Putamen (tissue), 1 donor: ENCODE measurements at regions not wholly inside any gene's neighbourhood (a gene's known extent, or its start where the extent isn't known, plus 50 kb on each side); places are given as distances from the start of the nearest gene placed in this dataset.
A peak's percentile ranks its signal among the peaks of the same experiment; 100 is the strongest.
"Not testable (repeated sequence)": the region's sequence is repeated elsewhere in the genome, so short reads cannot be mapped to it uniquely, and the experiment has no call there.

ENCODE experiments used
- DNase-seq: peaks from one replicate; pipeline ENCODE4 v3.0.0-alpha.2; 2016; ENCODE audit warnings: low spot score

DNA sequence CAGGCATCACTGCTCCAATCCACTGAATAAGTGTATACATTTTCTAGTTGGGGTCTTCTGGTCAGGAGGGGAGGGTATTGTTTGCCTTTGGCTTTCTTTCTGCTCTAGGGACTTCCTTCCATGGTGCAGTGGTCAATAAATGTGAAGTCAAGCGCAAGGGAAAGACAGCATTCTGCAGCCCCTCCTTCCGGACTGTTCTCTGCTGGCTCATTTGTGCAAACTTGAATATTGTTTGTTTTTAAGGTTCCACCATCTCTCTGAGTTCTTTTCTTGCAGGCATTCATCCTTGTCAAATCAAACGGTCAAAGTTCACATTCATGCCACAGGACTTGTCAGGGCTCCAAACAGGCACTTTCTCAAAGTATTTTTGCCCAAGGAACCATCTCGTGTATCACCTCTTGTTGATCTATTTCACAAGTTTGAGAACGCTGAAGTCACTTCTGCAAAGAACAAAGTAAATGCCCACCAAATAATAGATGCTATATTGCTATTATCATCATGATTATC is 205.6 kb upstream of the KAZN start:
- DNase-seq: no peak

DNA sequence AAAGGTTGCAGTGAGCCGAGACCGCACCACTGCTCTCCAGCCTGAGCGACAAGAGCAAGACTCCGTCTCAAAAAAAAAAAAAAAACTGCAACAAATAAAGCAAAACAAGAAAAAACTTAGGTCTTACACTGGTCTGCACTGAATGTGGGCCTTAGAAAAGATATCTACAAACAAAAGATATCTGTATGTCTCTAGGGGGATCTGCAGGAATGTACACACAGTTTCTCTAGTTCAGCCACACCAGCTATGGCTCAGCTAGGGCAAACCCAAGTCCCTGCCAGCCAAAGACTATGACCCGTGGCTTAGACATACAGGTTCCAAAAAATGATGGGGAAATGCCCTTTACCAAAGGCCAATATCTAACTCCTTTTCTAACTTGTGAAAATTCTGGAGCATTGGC is 202.4 kb upstream of the KAZN start:
- no peak for DNase-seq

DNA sequence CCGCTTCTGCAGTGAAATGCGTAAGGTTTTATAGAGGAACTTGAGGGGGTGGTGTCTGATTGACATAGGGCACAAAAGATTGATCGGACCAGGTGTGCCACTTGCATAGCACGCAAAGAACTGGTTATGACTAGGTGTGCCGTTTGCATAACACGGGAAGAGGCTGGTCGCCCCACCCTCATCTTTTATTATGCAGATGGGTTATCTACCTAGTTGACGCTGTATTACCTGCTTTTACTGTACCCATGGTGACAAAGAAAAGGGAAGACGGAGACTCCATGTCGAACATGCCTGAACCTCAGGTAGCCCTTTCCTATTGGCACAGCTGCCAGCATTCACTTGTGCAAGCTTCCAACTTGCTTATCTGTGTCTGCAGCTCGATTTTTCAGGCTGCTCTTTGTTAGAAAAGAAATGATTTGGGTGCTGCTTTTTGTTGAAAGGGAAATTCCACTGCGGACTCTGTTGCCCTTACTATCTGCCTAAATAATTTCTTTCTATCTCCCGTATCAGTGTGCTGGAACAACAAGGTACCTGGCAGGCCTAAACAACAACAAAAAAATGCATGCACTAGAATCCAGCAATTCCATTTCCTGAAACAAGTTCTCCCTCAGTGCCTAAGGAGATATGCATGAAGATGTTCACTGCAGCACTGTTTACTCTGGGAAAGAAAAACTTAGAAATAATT is 194.4 kb upstream of the KAZN start:
- DNase-seq: no peak

DNA sequence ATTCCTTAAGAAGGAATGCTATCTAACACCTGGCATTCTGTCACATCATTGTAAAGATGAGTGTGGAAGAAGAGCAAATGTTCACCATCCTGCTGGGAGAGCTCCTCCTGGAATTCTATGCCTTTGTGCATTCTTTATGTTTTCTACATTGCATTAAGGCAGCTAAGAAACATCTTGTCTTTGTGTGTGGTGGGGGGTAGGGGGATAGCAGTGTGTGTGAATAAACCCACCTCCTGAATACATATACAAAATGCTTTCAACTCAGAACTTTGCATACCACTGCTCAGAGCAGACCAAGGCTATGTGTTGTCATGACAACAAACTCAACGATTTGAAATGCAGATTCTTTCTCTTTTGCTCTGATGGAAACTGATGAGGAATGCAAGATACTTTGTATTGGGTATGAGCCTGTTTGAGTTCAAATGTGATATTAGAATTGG is 193.6 kb upstream of the KAZN start:
- DNase-seq: no peak

DNA sequence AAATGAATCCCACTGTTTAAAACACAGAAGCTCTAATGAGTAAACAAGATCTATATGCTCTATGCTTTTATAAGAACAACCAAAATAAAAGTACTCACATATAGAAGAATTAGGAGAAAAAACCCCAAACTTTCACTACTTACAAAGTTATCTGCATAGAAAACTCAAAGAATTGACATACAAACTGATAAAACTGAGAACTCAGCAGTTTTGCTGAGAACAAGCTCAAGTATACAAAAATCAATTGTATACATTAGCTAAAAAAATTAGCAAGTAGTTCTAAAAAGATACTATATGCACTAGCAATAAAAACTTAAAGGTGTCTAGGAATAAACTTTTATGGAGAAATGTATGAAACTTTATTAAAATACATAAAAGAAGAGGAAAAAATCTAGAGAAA is 186.2 kb upstream of the KAZN start:
- DNase-seq: no peak

DNA sequence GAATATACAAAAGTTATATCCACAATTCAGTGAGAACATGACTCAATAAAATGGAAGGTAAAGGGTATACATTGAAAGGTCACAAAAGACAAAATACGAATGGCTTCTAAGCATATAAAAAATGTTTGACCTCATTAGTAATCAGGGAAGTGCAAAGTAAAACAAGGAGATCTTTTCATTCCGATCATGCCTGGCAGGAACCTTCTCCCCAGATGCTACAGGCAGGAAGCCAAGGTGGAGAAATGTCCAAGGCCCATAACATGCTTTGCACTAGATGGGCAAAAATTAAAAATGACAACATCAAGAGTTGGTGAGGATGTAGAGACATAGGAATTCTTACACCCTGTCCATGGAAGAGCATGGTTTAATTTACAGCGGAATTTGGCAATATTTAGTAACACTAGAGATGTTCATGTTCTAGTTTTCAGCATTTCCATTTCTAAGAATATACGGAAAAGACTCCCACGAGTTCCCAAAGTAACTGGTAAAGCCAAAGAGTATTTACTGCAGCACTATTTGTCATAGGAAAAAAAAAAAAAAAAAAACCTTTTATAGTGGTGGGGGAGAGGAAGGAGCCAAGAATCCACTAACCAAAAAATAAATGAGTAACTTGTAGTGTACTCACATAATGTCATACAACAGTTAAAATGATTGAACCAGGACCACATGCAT is 184.5 kb upstream of the KAZN start:
- peak; percentile 75 for DNase-seq

DNA sequence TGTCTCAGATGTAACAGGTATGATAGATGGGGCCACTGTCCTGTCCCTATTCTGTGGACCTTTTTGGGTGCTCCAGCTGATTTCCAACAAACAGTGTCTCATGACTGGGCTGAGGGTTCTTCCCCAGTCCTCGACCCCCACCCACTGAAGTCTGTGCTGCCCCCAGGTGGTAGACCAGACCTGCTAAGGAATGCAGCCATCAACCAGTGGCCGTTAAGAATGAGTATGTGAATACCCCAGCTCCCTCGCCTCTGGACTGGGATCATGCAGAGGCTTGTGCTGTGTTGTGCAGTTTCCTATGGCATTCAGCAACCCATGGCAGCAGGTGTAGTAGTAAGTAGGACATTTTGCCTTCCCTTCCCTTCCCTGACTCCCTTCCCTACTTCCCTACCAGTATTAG is 183.1 kb upstream of the KAZN start:
- DNase-seq: no peak

DNA sequence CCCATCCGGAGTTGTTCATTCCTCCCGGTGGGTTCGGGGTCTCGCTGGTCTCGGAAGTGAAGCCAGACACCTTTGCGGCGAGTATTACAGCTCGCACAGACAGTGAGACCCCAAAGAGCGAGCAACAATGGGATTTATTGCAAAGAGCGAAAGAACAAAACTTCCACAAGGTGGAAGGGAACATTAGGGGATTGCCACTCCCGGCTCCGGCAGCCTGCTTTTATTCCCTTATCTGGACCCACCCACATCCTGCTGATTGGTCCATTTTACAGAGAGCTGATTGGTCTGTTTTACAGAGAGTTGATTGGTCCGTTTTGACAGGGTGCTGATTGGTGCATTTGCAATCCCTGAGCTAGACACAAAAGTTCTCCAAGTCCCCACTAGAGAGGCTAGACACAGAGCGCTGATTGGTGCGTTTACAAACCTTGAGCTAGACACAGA is 178.7 kb upstream of the KAZN start:
- not testable (repeated sequence) for DNase-seq

DNA sequence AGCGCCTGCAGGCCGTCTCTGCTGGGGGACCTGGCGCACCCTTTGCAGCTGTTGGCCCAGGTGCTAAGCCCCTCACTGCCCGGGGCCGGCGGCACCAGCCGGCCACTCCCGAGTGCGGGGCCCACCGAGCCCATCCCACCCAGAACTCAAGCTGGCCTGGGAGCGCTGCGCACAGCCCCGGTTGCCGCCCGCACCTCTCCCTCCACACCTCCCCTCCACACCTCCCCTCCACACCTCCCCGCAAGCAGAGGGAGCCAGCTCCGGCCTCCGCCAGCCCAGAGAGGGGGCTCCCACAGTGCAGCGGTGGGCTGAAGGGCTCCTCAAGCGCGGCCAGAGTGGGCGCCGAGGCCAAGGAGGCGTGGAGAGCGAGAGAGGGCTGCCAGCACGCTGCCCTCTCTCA is 177.8 kb upstream of the KAZN start:
- DNase-seq: no peak

DNA sequence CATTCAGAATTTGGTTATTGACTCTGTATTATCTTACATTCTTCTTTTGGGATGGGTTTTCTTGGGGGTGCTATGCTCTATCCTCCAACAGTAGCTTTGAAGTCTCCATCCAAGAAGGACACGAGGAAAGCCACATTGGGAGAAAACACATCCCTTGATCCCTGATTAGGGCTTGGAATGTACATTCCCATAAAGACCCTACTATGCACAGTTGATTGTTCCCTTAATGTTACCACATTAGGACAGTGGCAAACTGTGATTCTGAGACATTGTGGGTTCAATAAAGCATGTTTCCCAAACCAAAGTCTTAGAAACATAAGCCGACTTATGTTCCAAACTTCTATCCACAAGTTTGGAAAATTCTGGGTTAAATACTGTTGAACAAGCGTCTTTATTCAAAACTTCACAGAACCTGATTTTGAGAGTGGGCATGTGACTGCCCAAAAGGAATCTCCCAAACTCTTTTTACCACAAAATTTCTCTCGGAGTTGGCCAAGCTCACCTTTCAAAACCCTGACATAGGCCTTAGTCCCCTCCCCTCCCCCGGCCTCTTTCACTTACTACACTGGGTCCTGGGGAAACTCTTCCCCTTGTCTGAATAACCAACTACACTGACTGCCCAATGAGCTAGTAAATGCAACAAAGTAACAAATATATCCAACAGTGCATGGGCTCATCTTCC is 177.0 kb upstream of the KAZN start:
- DNase-seq: no peak

DNA sequence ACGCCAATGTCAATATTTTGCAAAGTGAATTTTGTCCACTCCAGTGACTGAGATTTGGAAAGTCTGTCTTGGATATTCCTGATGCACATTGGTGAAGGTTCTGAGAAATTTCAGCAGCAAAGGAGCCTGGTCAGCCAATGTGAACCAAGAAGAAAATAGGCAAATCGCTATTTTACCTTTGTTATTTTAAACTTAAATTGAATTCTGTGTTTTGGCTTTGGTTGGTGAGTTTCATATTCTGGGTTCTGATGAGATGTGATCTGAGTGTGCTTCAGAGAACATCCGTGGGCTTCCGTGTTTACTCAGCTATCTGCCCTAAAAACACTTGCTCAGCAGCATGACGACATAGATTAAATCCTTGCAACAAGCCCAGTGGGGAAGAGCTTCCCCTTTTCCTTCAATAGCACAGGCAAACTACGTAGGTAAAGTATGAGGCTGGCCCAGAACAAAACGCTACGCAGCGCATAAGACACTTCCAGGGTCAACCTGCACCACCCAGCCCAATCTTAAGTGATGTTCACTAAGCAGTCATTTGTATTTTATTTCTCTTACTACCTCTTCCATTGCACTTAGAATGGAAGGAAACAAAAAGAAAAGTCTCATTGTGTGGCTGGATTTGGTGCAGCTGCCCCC is 176.4 kb upstream of the KAZN start:
- no peak for DNase-seq

DNA sequence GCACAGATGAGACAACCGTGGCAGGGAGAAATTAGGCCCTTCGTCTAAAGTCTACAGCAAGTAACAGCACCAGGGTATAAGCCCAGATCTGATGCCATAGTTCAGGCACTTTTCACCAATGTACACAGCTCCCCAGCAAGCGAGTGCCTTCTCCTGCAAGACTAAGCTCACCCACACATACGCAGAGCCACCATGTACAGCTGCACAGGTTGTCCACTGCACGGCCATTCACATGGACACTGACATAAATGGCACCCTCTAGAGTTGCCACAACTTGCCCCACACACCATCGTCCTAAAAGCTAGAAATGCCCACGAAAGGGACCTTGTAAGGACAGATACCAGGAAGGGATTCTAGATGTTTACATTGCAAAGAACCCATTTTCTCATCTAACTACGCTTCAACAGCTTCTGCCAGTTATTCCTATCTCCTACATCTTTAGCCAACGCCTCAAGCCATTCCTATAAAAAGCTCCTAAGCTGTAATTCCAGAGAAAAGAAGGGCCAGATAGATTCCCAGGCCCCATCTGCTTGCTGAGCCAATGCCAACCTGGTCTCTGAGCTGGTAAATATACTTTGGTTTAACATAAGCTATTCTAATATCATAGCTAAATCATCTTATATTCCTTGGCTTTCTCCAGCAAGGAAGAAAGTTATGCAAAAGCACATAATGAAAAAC is 174.0 kb upstream of the KAZN start:
- no peak for DNase-seq

DNA sequence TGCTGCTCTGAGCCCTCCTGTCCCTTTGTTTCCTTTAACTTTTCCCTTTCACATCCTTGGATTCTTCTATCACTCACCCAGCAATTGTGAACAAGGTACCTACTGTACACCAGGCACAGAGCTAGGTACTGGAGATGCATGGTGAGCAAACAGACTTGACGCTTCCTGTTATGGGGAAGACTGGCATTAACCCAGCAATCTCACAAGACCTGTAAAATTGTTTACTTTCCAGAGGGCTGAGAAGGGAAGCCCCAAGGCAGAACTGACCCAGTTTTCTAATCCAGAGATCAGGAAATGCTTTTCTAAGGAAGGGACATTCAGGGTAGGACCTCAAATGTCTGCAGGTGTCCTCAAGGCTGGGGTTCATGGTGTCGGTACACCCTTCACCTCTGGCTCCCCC is 171.6 kb upstream of the KAZN start:
- DNase-seq: no peak

DNA sequence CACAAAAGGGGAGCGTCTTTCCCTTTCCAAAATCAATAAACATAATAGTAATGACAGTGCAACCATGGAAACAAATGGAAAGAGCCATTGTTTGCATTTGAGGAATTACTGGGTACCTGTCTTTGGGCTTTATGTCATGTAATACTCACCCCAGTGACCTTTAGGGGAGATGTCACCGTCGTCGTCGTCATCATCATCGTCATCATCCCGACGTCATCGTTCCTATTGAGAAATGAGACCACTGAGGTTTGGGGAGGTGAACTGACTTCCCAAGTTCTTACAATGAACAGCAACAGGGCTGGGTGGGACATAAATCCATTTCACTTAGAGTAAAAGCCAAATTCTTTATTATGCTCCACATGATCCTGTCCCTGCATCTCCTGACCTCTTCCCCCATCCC is 168.9 kb upstream of the KAZN start:
- DNase-seq: no peak

DNA sequence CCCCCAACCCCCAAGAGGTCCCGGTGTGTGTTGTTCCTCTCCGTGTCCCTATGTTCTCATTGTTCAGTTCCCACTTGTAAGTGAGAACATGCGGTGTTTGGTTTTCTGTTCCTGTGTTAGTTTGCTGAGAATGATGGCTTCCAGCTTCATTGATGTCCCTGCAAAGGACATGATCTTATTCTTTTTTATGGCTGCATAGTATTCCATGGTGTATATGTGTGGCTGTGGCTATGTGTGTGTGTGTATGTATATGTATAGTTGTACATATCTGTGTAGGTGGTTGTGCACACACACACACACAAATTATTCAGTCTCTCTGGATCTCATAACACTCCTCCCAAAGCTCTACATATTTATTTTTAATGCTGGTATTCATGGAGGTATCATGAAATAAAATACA is 165.8 kb upstream of the KAZN start:
- not testable (repeated sequence) for DNase-seq

DNA sequence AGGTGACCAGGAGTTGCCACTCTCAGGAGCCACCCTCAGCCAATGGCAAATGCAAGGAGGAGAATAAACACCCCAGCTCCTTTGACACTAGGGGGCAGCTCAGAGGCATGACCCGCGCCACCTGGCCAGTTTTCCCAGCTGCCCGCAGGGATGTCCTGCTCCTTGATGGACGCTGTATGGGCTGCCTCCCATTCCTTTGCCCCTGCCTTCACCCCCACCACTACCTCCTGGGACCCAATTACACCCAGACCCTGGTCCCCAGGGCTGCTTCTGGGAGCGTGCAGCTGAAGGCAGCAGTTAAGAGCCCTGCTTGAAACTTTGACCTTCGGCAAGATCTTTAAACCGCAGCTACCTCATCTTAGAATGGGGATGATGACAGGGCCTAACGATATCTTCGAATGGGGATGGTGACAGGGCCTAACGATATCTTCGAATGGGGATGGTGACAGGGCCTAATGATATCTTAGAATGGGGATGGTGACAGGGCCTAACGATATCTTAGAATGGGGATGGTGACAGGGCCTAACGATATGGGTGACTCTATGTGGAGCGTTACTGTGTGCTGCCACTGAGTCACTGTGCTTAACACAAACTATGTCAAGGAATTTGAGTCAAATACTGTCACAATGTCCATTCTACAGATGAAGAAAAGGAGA is 163.0 kb upstream of the KAZN start:
- no peak for DNase-seq

DNA sequence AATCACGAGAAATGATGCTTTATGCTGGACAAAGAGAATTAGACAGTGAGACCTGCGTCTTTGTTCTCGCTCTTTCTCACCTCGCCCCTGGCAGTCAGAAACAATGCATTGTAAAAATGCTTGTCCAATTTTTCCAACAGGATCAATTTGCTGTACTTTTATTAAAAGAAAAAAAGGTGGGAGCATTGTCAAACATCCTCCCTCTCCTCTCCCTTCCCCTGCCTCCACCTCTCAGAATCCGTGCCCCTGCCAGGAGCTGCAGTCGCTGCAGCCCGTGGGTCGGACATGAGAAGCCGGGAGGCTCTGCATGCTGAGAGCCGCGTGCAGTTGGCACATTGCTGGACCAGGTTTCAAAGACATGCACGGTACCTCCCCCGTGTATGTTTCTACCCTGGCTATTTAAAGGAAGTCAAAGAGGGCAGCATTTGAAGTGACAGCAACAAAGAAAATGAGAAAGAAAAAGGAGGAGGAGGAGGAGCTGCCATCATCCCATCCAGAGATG is 161.0 kb upstream of the KAZN start:
- peak; percentile 75 for DNase-seq

DNA sequence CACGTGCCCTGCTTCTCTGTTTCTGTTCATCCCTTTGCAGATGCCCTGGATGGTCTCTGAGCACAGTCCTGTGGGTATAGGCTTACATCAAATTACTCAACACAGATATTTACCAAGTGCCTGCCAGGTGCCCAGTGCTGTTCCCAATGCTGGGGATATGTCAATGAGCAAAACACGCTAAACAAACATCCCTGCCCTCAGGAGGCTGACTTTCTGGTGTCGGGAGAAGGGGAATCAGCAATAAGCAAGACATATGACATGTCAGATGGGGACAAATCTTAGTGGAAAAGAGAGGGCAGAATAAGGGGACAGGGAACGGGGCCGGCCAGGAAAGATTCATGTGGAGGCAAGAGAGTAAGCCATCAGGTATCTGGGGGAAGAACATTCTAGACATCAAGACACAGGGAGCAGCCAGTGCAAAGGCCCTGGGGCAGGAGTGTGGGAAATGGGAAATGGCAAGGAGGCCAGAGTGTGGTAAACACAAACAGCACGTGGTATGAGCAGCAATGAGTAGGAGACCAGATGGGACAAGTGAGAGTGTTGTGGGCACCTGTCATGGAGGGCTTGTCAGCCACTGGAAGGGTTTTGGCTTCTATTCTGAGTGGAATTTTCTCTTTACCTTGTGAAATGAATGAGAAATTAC is 160.2 kb upstream of the KAZN start:
- no peak for DNase-seq

DNA sequence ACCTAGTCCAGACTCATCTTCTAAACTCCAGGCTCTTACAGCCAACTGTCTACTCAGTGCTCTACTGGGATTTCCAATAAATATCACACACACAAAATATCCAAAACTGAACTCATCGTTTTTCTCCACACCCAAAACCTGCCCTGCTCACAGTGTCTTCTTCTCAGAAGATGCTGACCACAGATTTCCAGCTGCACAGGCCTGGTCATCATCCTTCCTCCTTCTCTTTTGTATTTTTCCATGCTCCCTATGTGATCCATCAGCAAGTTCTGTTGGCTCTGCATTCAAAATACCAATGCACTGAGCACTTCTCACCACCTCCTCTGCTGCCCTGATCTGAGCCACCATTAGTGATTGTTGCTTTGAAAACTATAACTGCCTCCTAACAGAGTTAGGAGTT is 159.5 kb upstream of the KAZN start:
- no peak for DNase-seq

DNA sequence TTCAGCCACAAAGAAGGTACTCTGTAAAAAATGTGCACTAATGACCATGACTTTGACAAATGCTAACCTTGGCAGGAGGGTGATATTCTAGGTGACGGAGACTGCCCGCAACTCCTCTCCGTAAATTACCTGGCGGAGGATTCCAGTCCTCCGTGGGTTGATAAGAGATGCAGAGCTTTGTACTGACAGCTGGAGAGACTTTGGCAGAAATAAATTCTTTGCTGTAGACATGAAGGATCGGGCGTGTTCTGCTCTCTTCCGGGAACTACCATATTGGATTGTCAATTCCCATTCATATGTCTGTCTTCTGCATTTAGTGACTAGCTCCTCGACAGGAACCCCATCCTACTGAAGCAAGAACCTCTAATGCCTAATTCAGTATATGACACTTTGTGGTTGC is 158.3 kb upstream of the KAZN start:
- DNase-seq: peak; percentile 22

DNA sequence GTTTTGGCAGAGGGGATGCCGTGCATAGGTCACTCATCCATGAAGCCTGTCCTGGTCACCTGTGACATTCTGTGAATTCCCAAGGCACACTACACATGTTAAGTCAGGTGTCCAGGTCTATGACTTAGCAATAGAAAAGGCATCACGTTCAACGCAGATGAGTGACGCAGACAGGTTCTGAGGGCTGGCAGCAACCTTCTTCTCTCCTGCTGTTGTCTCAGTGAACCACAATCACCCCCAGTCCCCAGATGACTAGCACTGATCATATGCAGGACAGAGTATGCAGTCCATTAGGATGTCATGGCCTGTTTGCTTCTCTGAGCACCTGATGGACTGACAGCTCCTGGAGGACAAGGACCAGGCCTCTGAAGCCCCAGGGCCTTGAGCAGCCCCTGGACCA is 157.8 kb upstream of the KAZN start:
- no peak for DNase-seq
